Activated CD4-positive, alpha-beta T cell treated with anti-CD3 and anti-CD28 coated beads, Interleukin-2, amount 50 U/mL, for 1 hour (primary cell): ENCODE measurements at regions not wholly inside any gene's neighbourhood (a gene's known extent, or its start where the extent isn't known, plus 50 kb on each side); places are given as distances from the start of the nearest gene placed in this dataset.

Experiments used
- DNase-seq: peaks from one replicate; pipeline ENCODE4 v3.0.0-alpha.2; 2020

DNA sequence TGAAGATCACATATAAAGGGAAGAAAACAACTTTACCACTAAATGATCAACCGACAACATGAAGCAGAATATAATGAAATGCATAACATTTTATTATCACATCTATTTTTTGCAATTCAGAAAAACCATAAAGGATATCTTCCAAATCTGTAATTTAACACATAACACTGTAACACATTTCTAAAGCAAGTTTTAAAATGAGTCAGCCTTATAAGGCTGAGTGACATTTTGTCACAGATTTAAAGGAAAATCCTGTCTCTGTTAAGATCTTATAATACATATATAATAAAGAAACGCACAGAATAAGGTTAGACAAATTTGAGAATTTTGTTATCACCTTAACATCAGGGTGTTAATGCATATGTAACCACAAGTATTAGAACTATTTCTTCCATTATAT is 198.4 kb upstream of the RASA1 start:
- no peak for DNase-seq

DNA sequence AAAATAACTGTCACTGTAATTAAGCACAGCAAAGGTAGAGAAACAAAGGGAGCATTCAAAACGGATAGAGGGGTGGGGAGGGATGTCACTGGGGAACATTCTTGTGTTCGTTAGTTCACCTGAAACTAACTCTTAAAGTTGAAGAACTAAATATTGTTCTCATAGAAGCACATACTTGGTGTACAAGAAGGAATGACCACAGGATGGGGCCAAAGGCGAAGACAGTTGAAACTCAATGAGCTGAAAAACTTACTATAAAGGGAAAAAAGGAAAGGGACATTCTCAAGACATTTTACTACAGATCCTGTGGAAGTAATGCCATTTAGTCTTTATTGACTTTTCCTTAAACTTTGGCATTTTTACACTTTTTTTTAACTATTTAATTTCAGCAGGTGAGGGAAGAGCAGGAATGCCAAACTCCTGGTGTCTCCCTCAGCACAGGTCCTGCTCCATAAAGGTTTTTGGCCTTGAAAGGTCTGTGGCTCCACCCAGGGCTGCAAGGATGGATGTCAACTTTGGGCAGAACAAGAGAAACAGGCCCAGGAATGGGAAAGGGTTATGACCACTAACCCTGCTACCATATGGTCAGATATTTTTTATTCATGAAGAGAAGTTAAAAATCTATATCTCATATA is 197.6 kb upstream of the RASA1 start:
- no peak for DNase-seq

DNA sequence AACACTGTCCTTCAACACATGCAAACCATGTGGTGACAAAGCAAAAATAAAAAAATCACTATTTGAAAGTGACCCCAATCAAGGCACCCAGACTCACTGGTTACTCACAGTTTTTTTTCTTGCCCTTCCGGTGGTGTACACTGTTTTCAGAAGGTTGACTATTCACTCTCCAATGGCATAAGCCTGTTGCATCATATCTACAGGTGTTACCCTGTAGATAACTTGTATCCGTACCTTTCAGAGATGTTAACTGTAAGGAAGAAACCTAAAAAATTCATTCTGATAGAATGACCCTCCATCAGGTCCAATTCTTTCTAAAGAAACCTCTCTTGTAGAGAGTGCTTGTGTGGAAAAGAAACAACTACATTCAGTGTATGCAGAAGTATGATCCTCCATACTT is 193.6 kb upstream of the RASA1 start:
- no peak for DNase-seq

DNA sequence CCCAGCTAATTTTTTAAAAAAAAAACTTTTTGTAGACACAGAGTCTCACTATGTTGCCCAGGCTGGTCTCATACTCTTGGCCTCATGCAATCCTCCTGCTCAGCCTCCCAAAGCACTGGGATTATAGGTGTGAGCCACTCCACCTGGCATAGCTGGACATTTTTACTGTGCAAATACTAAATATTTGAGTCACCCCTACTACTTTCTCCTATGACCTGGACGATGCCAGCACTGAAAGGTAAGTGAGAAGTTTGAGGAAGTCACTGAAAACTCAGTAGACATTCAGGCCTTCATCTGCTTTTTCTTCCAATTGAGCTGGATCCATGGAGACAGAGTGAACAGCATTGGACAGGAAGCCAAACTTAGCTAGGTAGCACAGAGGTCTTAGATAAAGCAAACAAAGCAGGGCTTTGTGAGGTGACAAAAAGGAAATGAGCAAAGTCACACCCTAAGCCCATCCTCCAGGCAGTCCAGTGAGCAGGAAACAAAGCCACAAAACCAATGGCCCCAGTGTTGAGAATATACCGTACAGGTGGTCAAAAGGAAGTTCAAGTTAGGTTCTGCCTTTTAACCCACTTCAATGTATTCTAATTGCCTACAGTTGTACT is 192.6 kb upstream of the RASA1 start:
- no peak for DNase-seq

DNA sequence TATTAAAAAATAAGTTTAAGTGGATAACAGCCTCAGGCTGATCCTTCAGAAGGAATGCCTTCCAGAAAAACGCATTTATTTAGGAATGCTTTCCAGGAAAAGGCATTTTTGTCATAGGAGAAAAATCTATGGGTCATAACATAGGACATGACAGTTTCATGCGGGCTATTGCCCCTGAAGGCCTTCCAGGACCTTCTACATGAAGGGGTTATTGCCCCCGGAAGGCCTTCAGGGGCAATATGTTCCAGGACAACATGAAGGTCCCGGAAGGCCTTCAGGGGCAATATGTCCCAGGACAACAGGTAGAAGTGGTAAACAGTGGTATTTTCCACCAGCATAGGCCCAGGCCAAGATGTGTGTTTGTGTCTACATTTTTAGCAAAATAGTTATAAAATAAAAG is 191.3 kb upstream of the RASA1 start:
- no peak for DNase-seq

DNA sequence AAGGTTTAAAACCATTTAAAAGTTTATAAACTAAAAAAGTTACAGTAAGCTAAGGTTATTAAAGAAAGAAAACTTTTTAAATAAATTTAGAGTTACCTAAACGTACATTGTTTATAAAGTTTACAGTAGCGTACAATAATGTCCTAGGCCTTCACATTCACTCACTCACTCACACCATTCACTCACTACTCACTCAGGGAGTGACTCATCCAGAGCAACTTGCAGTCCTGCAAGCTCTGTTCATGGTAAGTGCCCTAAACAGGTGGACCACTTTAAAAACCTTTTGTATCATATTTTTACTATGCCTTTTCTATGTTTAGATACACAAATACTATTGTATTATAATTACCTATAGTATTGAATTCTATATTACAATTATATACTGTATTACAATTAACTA is 190.8 kb upstream of the RASA1 start:
- DNase-seq, result no peak

DNA sequence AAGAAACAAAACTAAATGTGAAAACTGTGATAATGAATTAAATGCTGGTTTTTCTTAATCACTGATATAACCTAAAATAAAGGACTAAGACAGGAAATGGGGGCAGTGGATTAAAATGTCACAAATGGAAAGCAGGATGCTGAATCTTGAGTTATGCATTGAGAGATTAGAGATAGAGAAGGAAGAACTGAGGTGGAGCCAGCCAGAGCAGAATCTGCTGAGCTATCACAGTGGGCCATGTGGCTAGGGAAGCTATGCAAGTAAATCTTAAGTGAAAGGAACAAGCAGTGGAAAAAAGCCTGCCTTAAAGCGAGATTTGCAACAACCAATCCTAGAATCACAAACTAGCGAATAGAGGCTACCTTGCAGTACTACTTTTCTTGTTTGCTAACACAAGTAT is 188.5 kb upstream of the RASA1 start:
- no peak for DNase-seq

DNA sequence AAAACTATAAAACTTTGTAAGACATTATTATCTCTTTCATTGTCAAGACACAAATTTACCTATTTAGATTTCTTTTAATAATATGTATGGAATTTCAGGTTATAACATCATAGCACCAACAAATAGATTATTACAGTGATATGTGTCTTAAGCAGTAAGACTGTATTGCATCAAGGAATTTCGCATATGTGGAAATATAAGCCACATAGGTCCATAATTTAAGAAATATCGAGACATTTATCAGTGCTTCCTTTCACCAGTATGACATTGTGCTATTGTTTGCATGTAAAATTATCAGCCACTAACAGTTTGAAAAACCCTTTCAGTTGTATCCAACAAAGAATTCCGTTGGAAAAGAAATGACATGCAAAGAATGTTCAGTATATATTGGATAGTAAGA is 186.7 kb upstream of the RASA1 start:
- DNase-seq, result no peak

DNA sequence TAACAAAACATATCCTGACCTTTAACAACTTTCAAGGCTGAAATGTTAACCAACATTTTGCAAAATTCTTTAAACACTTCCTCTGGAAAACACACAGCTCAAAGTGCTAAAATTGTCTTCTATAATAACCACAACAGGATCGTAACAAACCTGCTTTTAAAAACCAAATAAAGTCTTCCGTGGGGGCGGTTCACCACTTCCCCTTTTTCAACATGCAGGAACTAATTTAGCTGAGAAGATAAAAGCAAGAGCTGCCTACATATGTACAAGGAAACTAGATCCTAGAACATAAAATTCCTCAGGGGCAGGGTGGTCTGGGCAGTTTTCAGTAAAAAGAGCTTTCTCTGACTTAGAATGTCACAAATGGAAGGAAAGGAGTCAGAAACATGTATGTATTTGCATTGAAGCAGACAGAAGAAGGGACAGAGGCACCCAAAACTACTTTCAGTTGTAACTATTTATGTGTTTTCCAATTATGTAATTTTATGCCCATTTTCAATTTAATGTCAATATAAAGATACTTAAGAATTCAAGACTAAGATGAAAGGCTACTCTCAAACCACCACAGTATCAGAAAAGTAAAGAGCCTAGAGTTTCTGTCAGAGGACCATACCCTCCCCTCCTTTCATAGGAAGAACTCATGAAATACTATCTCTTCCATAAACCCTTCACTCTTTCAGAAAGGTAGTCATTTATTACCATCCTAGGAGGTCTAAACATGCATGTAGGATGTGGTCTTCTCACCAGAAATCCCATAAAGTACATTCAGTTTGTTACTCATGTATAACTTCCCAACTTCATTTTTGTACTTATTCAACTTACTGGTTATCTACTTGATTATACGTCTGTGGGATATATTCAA is 185.9 kb upstream of the RASA1 start:
- no peak for DNase-seq

DNA sequence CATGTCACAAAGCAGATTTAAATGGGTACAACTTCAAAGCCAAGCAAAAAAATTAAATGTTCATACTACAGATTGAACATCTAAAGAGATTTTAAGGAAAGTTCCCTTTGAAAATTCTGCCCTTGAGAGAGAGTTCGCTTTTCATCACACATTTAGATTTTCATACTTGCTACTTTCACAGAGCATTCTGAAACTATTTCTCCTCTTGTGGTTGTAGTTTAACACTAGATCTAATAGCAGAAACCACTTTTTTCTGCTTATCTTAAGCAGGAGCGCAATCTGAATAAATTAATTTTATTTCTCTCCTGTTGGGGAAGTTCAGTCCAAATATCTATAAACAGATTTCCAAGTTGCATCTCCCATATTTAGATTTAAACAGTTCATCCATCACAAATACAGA is 173.3 kb upstream of the RASA1 start:
- no peak for DNase-seq

DNA sequence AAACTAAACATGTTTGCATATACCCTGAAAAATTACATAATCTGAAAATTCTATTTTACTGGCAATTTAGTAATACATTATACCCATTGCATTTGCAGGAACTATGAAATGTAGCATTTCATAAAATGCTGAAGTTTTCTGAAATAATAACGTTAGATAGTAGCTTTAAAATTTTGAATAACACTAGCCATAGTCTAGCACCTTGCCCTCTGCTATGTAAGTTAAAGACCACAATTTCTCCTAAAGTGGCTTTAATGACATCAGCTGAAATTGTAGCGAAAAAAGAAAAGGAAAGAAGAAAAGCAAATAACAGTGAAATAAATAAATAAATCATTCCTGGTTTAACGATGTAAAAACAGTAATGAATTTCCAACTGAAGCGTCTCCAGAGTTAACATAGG is 172.8 kb upstream of the RASA1 start:
- DNase-seq, result no peak

DNA sequence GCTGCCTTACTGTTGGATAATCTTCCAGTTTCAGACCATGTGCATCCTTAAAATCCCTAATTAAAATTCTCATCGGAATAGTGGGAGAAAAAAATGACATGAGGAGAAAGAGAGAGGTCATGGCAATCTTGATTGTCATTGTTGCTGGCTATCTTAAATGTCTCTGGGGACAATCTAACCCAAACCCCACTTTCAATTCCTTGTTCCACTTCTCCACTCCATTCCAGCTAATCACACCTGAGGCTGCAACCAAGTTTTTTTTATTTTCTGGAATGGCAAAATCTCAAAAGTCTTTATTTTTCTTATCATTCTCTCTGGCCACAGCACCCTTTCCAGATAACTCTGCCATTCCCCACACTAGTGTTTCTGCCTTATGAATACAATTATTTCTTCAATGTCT is 171.9 kb upstream of the RASA1 start:
- DNase-seq, result no peak

DNA sequence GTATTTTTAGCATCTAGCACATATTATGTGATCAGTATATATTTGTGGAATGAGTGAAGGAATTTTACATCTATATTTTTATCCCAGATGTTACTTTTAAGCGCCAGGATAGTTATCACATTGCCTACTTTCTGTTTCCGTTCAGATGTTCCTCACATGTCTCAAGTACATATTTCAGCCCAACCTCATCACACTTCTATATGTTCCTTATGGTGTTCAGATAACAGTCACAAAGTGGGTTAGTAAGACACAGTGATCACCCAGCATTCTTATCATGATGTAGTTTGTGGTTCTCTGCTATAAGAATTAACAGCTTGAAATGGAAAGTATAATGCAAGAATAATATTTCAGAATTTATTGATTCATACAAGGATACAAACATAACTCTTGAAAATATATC is 170.0 kb upstream of the RASA1 start:
- DNase-seq, result no peak

DNA sequence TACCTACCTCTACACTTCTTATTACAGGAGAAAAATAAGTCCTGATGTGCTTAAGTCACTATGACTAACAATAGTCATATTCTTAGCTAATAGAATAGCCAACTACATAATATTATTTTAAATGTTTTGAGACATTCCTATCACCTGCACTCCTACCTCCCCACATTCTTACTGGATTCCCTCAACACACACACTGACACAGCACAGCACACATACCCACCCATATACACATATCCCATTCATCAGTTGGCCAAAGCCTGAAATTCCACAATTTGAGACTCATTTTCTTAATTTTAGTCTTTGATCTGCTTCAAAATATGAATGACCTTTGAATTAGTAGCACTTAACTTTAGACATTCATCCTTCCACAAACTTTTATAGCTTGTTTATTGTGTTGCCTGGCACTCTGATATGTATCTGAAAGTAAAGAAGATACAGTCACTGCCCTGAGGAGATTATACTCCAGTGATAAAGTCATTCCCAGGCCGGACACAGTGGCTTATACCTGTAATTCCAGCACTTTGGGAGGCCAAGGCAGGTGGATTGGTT is 168.3 kb upstream of the RASA1 start:
- DNase-seq, result no peak

DNA sequence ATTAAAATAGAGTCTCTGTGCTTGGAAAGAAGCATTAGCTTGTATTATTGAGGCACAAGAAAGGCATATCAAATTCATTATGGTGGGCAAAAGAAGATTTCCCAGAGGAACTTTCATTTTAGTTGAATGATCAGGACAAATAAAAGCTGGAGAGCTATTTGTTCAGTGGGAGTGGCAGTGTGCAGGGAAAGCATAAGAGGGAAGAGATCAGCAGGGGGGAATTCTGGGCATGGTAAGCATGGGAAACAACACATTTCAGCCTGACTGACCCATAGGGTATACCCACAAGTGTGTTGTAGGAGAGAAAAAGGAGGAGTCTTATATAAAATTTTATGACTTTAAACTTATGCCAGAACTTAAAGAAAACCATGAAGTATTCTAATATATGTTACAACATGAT is 167.7 kb upstream of the RASA1 start:
- DNase-seq, result no peak

DNA sequence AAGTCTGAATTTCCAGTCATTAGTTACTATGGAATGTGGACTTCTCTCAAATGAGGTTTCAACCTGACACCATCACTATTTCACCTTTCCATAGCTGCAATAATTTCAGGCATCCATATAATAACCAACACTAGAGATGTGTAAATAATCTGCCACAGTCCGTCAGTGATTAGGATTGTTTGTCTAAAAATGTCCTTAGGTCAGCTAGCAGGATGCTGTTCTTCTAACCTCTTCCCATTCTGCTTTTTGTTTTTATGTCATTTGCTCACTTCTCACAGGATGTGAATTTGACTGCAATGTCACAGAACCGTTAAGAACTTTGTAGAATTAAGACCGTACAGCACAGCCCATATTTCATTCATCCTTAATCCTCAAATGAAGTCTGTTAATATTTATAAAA is 166.4 kb upstream of the RASA1 start:
- DNase-seq, result no peak

DNA sequence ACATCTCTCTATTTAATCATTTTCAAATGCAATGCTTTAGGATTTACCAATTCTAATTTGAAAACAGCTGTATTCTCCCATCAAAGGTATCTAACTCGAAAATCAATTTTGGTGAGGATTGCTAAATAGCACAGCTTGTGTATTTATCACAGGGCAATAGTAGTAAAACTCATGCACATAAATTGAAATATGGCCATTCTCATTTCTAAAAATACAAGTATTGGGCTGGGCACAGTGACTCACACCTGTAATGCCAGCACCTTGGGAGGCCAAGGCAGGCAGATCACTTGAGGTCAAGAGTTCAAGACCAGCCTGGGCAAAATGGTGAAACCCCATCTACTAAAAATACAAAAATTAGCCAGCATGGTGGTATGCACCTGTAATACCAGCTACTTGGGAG is 164.8 kb upstream of the RASA1 start:
- DNase-seq, result no peak

DNA sequence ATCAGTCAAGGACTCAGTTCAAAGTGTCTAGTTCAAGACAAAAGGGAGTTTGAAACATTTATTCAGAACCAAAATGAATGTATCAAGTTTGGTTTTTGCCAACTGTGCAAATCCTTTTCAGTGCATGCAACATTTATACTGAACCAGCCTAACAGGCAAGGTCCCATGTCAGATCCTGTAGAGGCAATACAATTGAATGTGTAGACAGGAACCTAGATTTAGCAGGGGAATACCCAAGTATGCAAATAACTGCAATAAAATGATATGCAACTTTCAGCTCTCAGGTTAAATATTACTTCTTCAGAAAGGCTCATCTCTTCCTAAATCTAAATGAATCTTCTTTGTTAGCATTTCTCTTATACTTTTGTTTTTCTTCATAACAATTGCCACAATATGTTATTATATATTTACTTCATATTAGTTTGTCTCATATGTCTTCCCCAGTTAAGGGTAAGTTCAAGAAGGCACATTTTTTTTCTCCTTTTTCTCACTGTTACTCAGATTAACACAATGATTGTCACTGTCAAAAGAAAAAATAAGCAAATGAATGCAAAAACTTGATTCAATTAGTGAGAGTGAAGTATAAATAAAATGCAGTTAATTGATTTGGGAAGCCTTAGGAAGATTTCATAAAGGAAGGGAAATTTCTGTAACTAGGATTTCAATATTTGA is 163.9 kb upstream of the RASA1 start:
- DNase-seq, result no peak

DNA sequence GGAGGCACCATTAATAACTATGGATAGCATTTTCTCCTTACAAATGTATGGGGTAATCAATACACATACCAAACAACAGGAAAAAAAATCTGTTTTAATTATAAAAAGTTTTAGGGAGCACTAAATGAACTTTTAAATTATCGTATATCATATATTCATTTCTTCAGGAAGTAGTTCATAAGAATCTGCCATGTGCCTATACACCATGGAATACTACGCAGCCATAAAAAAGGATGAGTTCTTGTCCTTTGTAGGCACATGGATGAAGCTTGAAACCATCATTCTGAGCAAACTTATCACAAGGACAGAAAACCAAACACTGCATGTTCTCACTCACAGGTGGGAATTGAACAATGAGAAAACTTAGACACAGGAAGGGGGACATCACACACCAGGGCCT is 162.1 kb upstream of the RASA1 start:
- no peak for DNase-seq

DNA sequence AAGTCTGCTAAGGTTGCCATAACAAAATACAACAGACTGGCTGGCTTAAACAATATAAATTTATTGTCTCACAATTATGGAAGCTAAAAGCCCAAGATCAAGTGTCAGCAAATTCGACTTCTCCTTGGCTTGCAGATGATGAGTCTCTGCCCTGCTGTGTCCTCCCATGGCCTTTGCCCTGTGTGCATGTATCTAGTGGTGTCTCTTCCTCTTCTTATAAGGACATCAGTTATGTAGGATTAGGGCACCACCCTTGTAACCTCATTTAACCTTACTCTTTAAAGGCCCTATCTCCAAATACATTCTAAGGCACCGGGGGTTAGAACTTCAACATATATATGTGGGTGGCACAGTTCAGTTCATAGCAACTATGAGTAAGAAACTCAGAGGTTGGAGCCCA is 157.9 kb upstream of the RASA1 start:
- no peak for DNase-seq

DNA sequence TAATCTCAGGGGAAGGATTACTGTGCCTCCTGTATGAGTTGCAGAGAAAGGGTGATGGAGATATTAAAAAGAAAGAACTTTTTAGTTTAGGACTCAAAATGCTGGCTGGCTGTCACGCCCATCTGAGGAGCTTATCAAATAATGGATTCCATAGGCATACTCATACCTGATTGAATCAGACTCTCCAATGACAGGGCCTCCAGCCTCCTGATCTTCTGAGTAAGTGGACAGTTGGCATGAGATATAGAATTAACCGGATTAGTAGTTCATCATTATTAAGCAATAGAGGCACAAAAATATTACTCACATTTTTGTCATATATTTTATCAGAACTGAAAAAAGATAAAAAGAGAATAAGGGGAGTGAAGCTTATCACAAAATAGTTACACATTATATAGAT is 157.0 kb upstream of the RASA1 start:
- no peak for DNase-seq

DNA sequence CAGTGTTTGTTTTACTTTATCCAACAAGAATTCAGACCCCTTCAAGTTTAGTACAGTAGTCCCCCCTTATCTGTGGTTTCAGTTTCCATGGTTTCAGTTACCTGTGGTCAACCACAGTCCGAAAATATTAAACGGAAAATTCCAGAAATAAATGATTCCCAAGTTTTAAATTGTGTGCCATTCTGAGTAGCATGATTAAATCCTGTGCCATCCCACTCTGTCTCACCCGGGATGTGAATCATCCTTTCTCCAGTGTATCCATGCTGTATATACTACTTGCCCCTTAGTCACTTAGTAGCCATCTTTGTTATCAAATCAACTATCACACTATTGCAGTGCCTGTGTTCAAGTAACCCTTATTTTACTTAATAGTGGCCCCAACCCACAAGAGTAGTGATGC is 153.8 kb upstream of the RASA1 start:
- no peak for DNase-seq

DNA sequence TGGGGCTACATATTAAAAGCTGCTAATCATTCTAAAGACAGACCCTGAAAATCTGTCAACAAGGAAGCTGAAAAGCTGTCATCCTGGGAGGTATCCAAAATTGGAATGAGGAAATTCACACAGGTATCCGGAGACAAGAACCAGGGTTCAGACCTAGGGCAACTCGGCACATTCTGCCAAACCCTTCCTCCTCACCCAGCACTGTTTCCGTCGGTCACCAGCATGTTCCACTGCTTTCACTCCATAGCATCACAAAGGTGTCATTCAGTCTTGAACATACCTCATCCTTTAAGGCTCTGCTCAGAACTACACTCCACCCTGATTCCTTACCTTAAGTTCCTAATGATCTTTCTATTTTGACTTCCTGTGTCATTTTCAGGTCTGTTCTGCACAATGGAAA is 153.1 kb upstream of the RASA1 start:
- DNase-seq, result no peak
